ENCODE measurements at regions not wholly inside any gene's neighbourhood (a gene's known extent, or its start where the extent isn't known, plus 50 kb on each side); places are given as distances from the start of the nearest gene placed in this dataset.

DNA sequence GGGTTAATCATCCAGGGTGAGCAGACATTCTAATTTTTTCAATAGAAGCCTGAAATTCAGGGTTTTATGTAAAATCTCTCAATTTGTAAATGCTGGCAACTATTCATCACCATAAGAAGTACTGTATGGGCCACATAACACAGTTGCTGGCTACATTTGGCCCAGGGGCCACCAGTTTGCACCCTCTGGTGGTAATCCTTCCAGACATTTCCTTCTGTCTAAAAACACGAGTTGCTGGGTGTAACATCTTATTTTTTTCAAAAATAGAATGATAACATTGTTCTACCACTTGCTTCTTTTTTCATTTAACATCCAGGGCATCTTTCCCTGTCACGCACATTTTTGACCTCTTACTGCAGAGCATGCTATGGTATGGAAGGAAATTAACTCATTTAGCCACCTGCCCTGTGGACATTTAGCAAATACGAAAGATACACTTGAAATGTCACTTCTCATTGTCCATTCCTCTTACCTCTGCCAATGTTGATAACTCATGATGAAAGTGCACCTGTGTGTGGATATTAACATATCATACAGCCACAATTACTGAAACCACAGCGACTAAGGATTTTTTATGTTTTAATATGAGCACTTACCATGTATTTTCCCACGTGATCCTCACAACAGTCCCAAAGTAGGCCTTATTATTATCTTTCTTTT, 117.5 kb upstream of the ARHGEF3 start:
- no peak for DNase-seq (ENCODE audit: low read depth)
- TF ChIP-seq, protein P1, sequence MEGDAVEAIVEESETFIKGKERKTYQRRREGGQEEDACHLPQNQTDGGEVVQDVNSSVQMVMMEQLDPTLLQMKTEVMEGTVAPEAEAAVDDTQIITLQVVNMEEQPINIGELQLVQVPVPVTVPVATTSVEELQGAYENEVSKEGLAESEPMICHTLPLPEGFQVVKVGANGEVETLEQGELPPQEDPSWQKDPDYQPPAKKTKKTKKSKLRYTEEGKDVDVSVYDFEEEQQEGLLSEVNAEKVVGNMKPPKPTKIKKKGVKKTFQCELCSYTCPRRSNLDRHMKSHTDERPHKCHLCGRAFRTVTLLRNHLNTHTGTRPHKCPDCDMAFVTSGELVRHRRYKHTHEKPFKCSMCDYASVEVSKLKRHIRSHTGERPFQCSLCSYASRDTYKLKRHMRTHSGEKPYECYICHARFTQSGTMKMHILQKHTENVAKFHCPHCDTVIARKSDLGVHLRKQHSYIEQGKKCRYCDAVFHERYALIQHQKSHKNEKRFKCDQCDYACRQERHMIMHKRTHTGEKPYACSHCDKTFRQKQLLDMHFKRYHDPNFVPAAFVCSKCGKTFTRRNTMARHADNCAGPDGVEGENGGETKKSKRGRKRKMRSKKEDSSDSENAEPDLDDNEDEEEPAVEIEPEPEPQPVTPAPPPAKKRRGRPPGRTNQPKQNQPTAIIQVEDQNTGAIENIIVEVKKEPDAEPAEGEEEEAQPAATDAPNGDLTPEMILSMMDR (IDR thresholded peaks at IDR 0.05; ENCODE audit: control insufficient read depth, insufficient read depth, low read depth, low read length, missing control alignments), result no peak

DNA sequence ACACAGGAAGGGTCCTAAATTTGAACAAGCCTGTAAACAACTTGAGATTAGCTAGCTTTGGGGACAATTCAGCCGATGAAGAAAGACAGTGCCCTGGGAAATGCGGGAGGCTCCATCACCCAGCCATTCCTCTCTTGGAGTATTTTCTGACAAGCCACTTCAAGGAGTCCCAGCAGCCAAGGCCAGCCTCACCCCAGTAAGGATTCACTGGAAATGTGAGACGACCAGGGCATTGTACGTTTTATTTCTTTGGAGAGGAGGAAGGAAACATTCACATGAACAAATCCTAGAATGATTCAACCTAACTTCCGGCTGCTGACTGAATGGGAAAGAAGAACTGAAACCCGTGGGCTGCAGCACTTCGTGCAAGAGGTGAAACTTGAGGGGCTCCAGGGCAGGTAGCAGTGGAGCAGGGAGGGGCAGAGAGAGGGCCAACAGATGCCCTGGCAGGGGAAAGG, 116.4 kb upstream of the ARHGEF3 start:
- no peak for DNase-seq (ENCODE audit: low read depth)
- no peak overlapping the region for H3K4me3 ChIP-seq (ENCODE audit: control insufficient read depth, low read depth, low read length)
- TF ChIP-seq, protein P1 (IDR thresholded peaks at IDR 0.05; ENCODE audit: control insufficient read depth, insufficient read depth, low read depth, low read length, missing control alignments), result no peak

More for the DNA sequence above, 117.5 kb upstream of the ARHGEF3 start:
- H3K4me3 ChIP-seq (ENCODE audit: control insufficient read depth, low read depth, low read length), result no peak overlapping the region

GRCh38 chr3:56917361-56918110, 115.8 kb upstream of the ARHGEF3 start:
- no peak for DNase-seq (ENCODE audit: low read depth)
- H3K4me3 ChIP-seq (ENCODE audit: control insufficient read depth, low read depth, low read length), result no peak overlapping the region
- TF ChIP-seq, protein P1 (IDR thresholded peaks at IDR 0.05; ENCODE audit: control insufficient read depth, insufficient read depth, low read depth, low read length, missing control alignments), result no peak

GRCh38 chr3:56916716-56917360, 115.1 kb upstream of the ARHGEF3 start:
- no peak overlapping the region for H3K4me3 ChIP-seq (ENCODE audit: control insufficient read depth, low read depth, low read length)
- DNase-seq (ENCODE audit: low read depth), result no peak
- TF ChIP-seq, protein P1 (IDR thresholded peaks at IDR 0.05; ENCODE audit: control insufficient read depth, insufficient read depth, low read depth, low read length, missing control alignments), result no peak

GRCh38 chr3:56915966-56916586, 114.3 kb upstream of the ARHGEF3 start:
- no peak overlapping the region for H3K4me3 ChIP-seq (ENCODE audit: control insufficient read depth, low read depth, low read length)
- DNase-seq (ENCODE audit: low read depth), result no peak
- TF ChIP-seq, protein P1 (IDR thresholded peaks at IDR 0.05; ENCODE audit: control insufficient read depth, insufficient read depth, low read depth, low read length, missing control alignments), result no peak

- DNase-seq (ENCODE audit: low read depth), result no peak
- TF ChIP-seq, protein P1 (IDR thresholded peaks at IDR 0.05; ENCODE audit: control insufficient read depth, insufficient read depth, low read depth, low read length, missing control alignments), result no peak
- no peak overlapping the region for H3K4me3 ChIP-seq (ENCODE audit: control insufficient read depth, low read depth, low read length)
Measured at GRCh38 chr3:56914646-56915045, 112.9 kb upstream of the ARHGEF3 start.

Data from AG09309 (cell line).